ENCODE measurements at regions not wholly inside any gene's neighbourhood (a gene's known extent, or its start where the extent isn't known, plus 50 kb on each side); places are given as distances from the start of the nearest gene placed in this dataset.

GRCh38 chr6:5843078-5843477, 163.6 kb downstream of the NRN1 start:
- Histone ChIP-seq H3K27ac (ENCODE audit: low read depth, low read length) (no peak overlapping the region), H3K9me2 (replicated peaks; ENCODE audit: insufficient read depth, low read length) (no peaks in the 10 kb centered on the region), H3K36me3 (ENCODE audit: low read length) (no peaks in the 10 kb centered on the region), H4K20me1 (ENCODE audit: low read depth, low read length) (no peaks in the 10 kb centered on the region), H3K79me2 (ENCODE audit: insufficient read depth, low read length) (no peaks in the 10 kb centered on the region), H3K4me2 (ENCODE audit: low read depth, low read length, poor library complexity, severe bottlenecking) (no peak overlapping the region), H2AFZ (ENCODE audit: low read depth, low read length, severe bottlenecking) (no peak overlapping the region), H3K4me3 (ENCODE audit: insufficient read depth, low read length, poor library complexity, severe bottlenecking) (no peak overlapping the region), H3K9ac (ENCODE audit: low read length) (no peak overlapping the region), H3K27me3 (ENCODE audit: low read length) (0 out of 2 replicates have a peak, but pooled peaks cover 2% of the 10 kb centered on the region), H3F3A (ENCODE audit: insufficient read depth) (no peaks in the 10 kb centered on the region), H3K9me3 (ENCODE audit: insufficient read depth, low read length) (no peaks in the 10 kb centered on the region)
- TF ChIP-seq, protein P1, sequence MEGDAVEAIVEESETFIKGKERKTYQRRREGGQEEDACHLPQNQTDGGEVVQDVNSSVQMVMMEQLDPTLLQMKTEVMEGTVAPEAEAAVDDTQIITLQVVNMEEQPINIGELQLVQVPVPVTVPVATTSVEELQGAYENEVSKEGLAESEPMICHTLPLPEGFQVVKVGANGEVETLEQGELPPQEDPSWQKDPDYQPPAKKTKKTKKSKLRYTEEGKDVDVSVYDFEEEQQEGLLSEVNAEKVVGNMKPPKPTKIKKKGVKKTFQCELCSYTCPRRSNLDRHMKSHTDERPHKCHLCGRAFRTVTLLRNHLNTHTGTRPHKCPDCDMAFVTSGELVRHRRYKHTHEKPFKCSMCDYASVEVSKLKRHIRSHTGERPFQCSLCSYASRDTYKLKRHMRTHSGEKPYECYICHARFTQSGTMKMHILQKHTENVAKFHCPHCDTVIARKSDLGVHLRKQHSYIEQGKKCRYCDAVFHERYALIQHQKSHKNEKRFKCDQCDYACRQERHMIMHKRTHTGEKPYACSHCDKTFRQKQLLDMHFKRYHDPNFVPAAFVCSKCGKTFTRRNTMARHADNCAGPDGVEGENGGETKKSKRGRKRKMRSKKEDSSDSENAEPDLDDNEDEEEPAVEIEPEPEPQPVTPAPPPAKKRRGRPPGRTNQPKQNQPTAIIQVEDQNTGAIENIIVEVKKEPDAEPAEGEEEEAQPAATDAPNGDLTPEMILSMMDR (IDR thresholded peaks at IDR 0.05; ENCODE audit: insufficient read depth, low read length, poor library complexity, severe bottlenecking) = no peak
- no peak for TF ChIP-seq EZH2phosphoT487 (conservative IDR thresholded peaks at IDR 0.05; ENCODE audit: low read length)

DNA sequence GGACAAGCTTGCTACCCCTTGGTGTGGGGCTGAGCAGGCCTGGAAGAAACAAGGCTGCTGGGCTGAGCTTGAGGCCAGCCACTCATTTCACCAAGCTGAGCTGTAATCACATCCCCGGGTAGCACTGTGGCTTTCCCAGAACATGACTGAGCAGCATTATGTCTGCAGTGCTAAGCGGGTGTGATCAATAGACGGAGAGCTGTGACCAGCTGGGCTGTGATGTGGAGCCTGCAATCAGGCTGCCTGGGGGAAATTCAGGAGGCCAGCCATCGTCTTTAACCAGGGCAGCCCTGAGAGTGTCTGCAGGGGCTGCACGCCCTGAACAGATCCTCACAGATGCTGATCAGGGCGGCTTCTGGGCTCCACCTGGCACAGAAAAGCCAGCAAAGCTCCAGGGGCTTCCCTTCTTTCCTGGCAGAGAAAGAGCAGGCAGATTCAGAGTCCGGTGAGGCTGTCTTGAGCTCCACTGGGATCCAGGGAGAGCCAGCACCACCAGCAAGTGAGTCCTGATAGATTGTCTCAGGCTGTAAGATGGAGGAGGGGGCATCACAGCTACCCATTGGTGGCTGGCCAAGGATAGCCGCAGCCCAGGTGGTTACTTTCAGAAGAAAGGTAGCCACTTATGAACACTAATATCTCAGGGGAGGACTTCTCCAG, 165.9 kb downstream of the NRN1 start:
- TF ChIP-seq, protein P1 (IDR thresholded peaks at IDR 0.05; ENCODE audit: insufficient read depth, low read length, poor library complexity, severe bottlenecking) = no peak
- H3K79me2 ChIP-seq (ENCODE audit: insufficient read depth, low read length) = no peaks in the 10 kb centered on the region
- H3K4me3 ChIP-seq (ENCODE audit: insufficient read depth, low read length, poor library complexity, severe bottlenecking) = no peak overlapping the region

GRCh38 chr6:5838656-5839396, 167.9 kb downstream of the NRN1 start:
- Histone ChIP-seq H3F3A (ENCODE audit: insufficient read depth) (no peaks in the 10 kb centered on the region), H3K79me2 (ENCODE audit: insufficient read depth, low read length) (no peaks in the 10 kb centered on the region), H3K27ac (ENCODE audit: low read depth, low read length) (no peak overlapping the region), H3K27me3 (ENCODE audit: low read length) (no peaks in the 10 kb centered on the region), H4K20me1 (ENCODE audit: low read depth, low read length) (no peaks in the 10 kb centered on the region), H3K4me3 (ENCODE audit: insufficient read depth, low read length, poor library complexity, severe bottlenecking) (no peak overlapping the region), H2AFZ (ENCODE audit: low read depth, low read length, severe bottlenecking) (no peak overlapping the region), H3K9ac (ENCODE audit: low read length) (no peak overlapping the region), H3K9me3 (ENCODE audit: insufficient read depth, low read length) (no peaks in the 10 kb centered on the region), H3K4me2 (ENCODE audit: low read depth, low read length, poor library complexity, severe bottlenecking) (no peak overlapping the region), H3K9me2 (replicated peaks; ENCODE audit: insufficient read depth, low read length) (no peaks in the 10 kb centered on the region), H3K36me3 (ENCODE audit: low read length) (no peaks in the 10 kb centered on the region)
- TF ChIP-seq, protein P1 (IDR thresholded peaks at IDR 0.05; ENCODE audit: insufficient read depth, low read length, poor library complexity, severe bottlenecking) = no peak
- TF ChIP-seq EZH2phosphoT487 (conservative IDR thresholded peaks at IDR 0.05; ENCODE audit: low read length) = no peak

More for the DNA sequence above, 165.9 kb downstream of the NRN1 start:
- Histone ChIP-seq H3F3A (ENCODE audit: insufficient read depth) (no peaks in the 10 kb centered on the region), H4K20me1 (ENCODE audit: low read depth, low read length) (no peaks in the 10 kb centered on the region), H3K9ac (ENCODE audit: low read length) (no peak overlapping the region), H3K9me2 (replicated peaks; ENCODE audit: insufficient read depth, low read length) (no peaks in the 10 kb centered on the region), H3K36me3 (ENCODE audit: low read length) (no peaks in the 10 kb centered on the region), H3K9me3 (ENCODE audit: insufficient read depth, low read length) (no peaks in the 10 kb centered on the region), H3K27ac (ENCODE audit: low read depth, low read length) (no peak overlapping the region), H2AFZ (ENCODE audit: low read depth, low read length, severe bottlenecking) (no peak overlapping the region), H3K4me2 (ENCODE audit: low read depth, low read length, poor library complexity, severe bottlenecking) (no peak overlapping the region), H3K27me3 (ENCODE audit: low read length) (0 out of 2 replicates have a peak, but pooled peaks cover 2% of the 10 kb centered on the region)

Data from SU-DHL-6 (cell line).